Kidney glomerular epithelial cell (primary cell): ENCODE measurements at regions not wholly inside any gene's neighbourhood (a gene's known extent, or its start where the extent isn't known, plus 50 kb on each side); places are given as distances from the start of the nearest gene placed in this dataset.

Experiments used
- DNase-seq: peaks from one replicate; lab custom pipeline; 2025; lab: John Stamatoyannopoulos, UW

GRCh38 chr12:92530706-92531105 lies 172.1 kb upstream of the PLEKHG7 start:
- no peak for DNase-seq

- DNase-seq = no peak
Measured at GRCh38 chr12:92529944-92530343, 172.8 kb upstream of the PLEKHG7 start.

DNA sequence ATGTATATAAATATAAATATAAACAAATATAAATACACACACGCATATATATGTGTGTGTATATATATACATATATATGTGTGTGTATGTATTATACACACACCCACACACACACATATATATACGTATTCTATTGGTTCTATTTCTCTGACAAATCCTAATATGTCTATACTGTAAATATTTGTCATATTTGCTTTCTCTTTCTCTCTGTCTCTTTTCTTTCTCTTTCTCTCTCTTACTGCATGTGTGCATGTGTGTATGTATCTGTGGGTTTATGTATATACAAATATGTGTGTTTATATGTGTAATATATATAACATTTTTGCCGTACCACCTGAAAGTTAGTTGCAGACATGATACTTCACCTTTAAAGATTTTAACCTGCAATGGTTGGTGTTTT lies 174.2 kb upstream of the PLEKHG7 start:
- DNase-seq = no peak

GRCh38 chr12:92528097-92528496 lies 174.7 kb upstream of the PLEKHG7 start:
- no peak for DNase-seq

DNA sequence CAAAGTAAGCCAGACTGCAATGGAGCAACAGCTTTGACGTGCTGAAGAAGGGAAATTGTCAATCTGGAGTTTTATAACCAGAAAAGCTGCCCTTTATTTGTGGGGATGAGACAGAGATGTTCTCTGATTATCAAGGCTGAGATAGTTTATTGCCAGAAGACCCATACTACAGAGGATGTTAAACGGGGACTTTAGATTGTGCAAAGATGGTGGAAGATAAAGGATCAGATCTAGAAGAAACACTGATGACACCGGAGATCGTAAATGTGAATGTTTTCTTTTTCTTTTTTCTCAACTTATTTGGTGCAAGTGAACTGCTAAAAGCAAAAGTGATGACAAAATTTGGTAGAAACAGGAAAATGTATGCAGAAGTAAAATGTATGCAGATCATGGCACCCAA lies 178.3 kb upstream of the PLEKHG7 start:
- DNase-seq = no peak

- DNase-seq = no peak
Measured at GRCh38 chr12:92520511-92520910, 182.3 kb upstream of the PLEKHG7 start.

DNA sequence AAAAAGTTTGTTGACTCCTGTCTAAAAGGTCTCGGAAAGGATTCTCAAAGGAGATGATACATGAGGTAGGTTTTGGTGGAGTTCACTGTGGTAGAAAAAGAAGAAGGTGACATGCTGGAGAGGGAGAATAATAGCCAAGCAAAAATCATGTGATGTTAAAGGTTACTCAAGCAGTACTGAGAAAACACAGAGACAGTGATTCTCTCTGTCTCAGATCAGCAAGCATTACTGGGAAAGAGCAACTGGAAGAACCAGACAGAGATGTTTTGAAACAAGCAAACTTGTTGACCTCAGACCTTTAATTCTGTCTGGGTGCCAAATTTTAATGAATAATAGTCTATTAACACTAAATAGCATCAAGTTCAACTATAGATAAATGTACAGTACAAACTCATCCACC lies 183.5 kb upstream of the PLEKHG7 start:
- DNase-seq = peak; percentile 52

DNA sequence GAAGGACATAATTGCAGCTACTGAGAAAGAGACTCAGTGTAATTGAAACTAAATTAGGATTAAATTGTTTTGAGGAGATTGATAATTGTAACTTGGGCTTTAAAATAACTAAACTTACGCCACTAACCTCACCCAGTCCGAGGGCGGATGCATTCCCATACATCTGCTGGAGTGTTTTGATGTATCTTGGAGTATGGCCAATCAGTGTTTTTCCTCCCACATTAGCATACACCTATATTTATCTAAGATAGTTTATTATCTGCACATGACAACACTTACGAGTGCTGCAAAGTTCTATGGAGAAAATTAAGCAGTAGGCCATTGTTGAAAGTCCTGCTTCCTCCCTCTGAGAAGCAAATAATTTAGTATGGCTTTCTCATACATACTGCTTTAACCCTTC lies 184.7 kb upstream of the PLEKHG7 start:
- no peak for DNase-seq

- DNase-seq = peak; percentile 76
Measured at GRCh38 chr12:92516277-92516600, 186.6 kb upstream of the PLEKHG7 start.

DNA sequence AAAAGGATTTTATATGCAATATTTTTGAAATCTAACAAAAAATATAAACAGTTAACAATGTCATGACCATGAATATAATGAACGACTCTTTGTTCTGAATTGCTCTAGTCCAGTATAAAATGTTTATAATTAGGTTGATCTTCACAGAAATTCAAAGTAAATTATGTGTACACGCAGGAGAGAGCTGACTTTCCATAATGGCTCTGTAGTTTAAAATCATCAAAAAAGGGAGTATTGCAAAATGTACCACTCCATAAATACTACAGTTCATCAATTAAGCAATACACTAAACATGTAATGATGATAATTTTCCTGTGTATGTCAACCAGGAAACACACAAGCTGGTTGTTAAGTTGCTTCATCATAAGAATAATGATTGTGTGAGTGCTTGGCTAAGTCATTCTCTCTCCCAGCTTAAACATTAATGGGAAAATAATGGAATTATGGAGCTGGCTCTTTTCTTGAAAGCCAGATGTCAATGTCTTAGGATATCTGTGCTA lies 189.5 kb upstream of the PLEKHG7 start:
- no peak for DNase-seq

DNA sequence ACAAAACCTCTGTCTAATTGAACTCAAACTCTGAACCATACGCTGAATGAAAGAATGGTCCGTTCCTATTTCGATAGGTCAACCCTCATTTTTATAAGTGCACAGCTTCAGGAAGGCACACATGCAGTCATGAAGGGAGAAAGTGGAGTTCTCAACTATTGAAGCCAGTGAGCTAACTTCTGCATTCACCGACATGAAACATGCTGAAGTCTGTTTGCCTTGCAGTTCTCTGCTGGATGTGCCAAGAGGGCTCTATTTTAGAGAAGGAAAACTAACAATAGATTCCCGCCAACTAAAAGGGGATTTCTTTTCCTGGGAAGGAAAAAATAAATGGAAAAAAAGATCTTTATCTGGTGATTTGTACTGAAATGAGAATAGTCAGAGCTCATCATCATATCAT lies 191.0 kb upstream of the PLEKHG7 start:
- DNase-seq = no peak

DNA sequence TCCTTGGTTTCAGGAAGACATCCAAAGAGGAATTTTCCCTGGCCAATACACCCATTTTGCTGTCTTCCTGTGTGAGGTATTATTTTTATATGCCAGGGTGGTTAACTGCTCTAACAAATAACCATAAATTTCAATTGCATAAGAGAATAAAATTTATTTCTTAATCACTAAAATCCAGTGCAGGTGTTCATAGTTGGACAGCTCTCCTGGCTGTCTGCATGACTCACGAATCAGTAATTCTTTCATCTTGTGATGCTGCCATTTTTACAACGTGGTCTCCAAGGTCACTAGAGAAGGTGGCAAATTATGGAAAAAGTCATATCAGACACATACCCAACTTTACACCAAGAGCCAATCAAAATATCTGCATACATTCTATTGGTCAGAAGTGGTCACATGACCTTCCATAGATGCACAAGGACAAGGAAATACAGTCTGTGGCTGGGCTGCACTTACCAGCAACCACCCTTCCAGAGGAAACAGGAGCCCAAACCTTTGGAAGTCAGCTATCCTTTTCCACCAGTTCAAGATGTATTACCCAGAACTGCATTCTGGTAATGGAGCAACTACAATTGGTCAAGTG lies 193.5 kb upstream of the PLEKHG7 start:
- no peak for DNase-seq

GRCh38 chr12:92506891-92507290 lies 195.9 kb upstream of the PLEKHG7 start:
- DNase-seq = no peak

GRCh38 chr12:92506460-92506859 lies 196.3 kb upstream of the PLEKHG7 start:
- DNase-seq = peak; percentile 6

DNA sequence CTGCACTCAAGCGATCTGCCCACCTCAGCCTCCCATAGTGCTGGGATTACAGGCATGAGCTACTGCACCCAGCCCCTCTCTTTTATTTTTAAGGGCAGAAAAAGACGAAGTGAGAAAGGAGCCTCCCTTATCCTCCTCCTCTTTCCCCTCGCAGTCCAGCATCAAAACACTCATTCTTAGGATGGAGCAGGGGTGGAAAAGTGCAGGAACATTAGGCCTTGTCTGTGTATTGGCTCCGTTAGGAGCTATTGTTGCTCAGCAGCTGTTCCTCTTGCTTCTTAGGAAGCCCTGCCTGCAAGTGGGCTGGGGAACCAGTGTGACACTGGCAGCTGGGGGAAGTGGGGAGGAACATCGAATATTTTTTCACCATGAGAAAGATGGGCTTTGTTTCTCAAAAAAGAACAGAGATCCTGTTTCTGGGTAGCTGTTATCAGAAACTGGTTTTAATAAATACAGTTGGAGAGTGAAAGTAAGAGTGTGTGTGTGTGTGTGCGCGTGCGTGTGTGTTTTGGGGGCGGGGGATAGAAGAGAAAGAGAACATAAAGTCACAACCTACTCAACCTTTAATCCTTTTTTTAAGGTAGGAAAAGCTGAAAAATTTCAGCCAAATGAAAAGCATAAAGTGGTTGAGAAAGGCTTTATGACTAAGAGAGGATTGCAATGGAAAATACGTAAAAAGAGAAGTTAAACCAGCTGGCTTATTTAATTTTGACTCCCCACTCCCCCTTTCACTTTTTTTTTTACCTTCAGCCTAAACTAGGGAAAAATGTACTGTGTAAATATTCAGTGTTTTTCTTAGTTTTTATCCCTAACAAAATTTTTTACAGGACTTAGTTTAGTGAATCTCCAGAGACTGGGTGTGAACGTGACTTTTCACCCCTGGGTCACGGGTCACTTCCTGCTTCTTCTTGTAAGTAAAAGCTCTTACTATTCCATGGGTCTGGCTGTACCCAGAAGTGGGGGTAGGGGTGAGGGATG lies 197.2 kb upstream of the PLEKHG7 start:
- no peak for DNase-seq

GRCh38 chr12:92504594-92504981 lies 198.2 kb upstream of the PLEKHG7 start:
- no peak for DNase-seq

DNA sequence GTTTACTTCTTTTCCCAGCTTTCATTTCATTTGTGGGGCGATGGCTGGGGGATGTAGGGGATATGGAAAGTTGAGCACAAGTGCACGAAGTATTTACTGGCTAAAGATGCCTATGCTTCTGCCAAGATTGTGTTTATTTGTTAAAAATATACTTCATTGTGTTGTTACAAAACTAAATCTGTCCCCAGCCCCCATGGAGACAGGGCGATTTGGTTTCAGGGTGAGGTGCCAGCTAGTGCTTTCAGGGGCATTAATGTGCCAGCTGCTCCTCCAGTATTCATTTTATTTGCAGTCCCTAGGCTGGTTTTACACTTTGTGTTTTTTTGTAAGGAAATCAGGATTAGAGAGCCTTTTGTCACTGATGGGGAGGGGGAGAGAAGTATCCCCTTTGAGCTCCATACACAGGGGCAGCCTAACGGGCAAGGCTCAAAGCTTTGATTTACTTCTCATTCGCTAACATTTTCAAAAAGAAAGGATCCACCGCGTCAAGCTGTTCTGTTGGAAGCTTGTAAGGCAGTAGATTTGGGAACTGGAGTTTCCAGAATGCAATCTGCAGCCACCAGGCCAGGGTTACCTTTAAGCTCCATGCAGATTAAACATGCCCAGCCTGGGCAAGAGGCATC lies 198.7 kb upstream of the PLEKHG7 start:
- DNase-seq = no peak

DNA sequence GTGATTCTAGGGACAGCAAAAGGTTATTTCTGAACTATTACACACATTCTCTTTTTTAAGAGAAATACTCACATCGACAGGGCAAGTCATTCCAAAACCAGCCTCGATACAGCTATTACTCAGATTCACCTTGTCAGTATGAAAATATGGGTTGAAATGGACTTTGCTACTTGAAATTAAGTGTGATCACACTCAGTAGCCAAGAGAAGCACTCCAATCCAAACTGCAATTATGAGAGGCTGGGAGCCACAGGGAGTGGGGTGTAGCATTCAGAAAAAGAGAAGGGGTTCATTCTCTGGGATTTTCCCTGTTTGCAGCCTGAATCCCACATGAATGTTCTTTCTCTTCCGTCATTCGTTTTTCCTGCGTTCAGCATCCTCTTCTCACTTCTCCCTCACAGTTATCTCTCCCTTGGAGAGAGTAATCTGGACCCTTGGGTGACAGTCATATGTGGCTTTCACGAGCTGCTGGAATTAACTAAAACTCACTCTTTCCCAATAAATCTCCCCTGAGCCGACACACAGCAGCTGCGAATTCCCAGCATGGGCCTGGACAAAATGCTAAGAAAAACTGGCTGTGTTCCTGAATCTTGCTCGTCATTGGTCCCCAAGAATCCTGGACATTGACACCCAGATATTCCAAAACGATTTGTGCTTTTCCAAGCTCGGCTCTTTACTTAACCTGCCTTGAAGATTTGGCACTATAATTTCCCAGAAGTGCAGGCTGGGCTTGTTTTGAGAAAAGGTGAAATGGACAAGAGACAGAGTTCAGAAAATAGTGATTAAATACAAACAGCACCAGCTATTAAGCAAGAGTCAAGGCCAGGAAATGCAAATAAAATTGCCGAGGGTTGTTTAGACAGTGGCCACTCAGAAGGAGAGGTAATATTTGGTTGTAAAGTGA lies 199.5 kb upstream of the PLEKHG7 start:
- no peak for DNase-seq

DNA sequence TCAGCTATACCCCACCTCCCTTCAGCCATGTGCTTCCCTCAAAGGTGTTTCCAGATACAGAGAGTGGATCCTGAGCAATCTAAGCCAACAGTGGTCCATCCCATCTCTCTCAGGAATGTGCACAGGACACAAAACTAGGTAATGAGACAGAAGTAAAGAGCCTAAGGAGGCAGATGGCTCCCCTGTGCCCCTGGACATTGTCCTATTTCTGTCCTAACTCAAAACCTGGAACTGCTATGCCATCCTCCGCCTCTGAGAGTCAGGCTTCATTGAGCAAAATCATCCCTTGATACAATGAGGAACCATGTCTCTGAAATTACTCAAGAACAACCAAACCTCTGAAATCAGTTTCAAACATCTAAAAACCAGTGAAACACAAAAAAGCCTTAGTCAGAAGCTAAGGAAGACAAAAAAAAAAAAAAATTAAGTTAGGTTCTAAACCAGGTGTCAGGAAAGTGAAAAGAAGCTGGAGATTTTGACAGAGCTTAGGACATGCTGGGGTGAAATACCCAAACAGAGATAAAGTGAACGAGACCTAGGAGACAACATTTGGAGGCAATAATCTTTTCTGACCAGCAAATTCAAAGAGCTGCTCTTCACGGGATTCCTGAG lies 200.3 kb upstream of the PLEKHG7 start:
- no peak for DNase-seq

- DNase-seq = no peak
Measured at GRCh38 chr12:92496790-92497189, 206.0 kb upstream of the PLEKHG7 start.

GRCh38 chr12:92495108-92495507 lies 207.7 kb upstream of the PLEKHG7 start:
- DNase-seq = no peak

DNA sequence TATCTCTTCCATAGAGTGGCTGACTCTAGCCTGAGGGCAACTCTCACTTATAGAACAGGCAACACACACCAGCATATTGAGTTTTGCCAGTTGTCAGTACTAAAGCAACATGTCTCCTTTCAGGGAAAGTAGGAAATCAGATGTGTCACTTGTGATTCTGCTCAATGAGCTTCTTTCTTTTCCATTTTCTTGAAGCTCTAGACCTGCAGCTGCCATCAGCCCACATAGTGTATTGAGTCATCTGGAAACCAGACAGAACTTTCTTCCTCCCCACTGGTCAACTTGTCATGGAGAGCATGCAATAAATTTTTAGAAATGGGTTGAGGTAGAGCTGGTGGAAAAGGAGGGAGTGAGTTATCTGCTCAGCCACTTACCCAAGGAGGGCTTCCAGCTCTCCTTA lies 209.0 kb upstream of the PLEKHG7 start:
- DNase-seq = no peak
